Heart right ventricle (tissue), 16 donors: ENCODE measurements at regions not wholly inside any gene's neighbourhood (a gene's known extent, or its start where the extent isn't known, plus 50 kb on each side); places are given as distances from the start of the nearest gene placed in this dataset.

ENCODE experiments used
- ATAC-seq, 8 donors: fragments of 200-7000 bp; cut with Tn5 transposase; one replicate each; pipeline ENCODE4 v1.9.1; 2020; ENCODE audit warnings: mild to moderate bottlenecking in 8 of 8, moderate library complexity in 8 of 8, moderate number of reproducible peaks in 1 of 8
- DNase-seq, 2 donors: peaks; one replicate each; pipeline ENCODE4 v3.0.0-alpha.2; 2020
- H3K27ac ChIP-seq, 10 donors: fragments of 200-600 bp; sonication (generic) in 2 of 10; one replicate each; pipeline versions ENCODE4 v1.5.0 to v1.8.0; 2020 to 2022; ENCODE audit warnings: mild to moderate bottlenecking in 3 of 10
- H3K27me3 ChIP-seq, 7 donors: fragments of 200-600 bp; one replicate each; pipeline ENCODE4 v1.8.0; 2021 to 2022; ENCODE audit warnings: mild to moderate bottlenecking in 2 of 7
- H3K36me3 ChIP-seq, 9 donors: fragments of 200-600 bp; sonication (generic) in 1 of 9; one replicate each; pipeline versions ENCODE4 v1.5.0 to v1.8.0; 2020 to 2022; ENCODE audit warnings: mild to moderate bottlenecking in 2 of 9
- H3K4me1 ChIP-seq, 9 donors: fragments of 200-600 bp; sonication (generic) in 1 of 9; one replicate each; pipeline versions ENCODE4 v1.5.0 to v1.8.0; 2020 to 2022; ENCODE audit warnings: mild to moderate bottlenecking in 4 of 9
- H3K4me3 ChIP-seq, 10 donors: fragments of 200-600 bp; sonication (generic) in 2 of 10; one replicate each; pipeline versions ENCODE4 v1.5.0 to v1.8.0; 2020 to 2022; ENCODE audit warnings: mild to moderate bottlenecking in 7 of 10, moderate library complexity in 2 of 10
- H3K9me3 ChIP-seq, 11 donors: fragments of 200-600 bp in 10 of 11; sonication (generic) in 2 of 11; one replicate each; pipeline versions ENCODE4 v1.5.0 to v1.8.0; 2013 to 2022; ENCODE audit warnings: mild to moderate bottlenecking in 2 of 11, control low read depth in 1 of 11, moderate library complexity in 1 of 11
- CTCF ChIP-seq, 9 donors: fragments of 200-600 bp; sonication (generic) in 2 of 9; IDR thresholded peaks; one replicate each; pipeline versions ENCODE4 v1.5.0 to v1.8.0; 2021 to 2022; ENCODE audit warnings: antibody characterized with exemption in 9 of 9, mild to moderate bottlenecking in 5 of 9, moderate library complexity in 1 of 9
- WGBS, 2 donors: extraction: QIAGEN DNeasy Blood & Tissue Kit; methylation state at CpG; one replicate each; pipeline ENCODE4 v1.1.7; 2013; ENCODE audit warnings: inconsistent platforms in 1 of 2; 5-methylcytosine and 5-hydroxymethylcytosine counted together
- intact Hi-C, 10 donors: fragments of 100-400 bp; cut with DNase I; formaldehyde crosslinking; loops; one replicate each; pipeline versions ENCODE4 v1.11.1 to v1.14.2; 2022
- donor health status: Arrhythmogenic right ventricular cardiomyopathy.
- donor health status: ischemic (EF 13 %, LVEDD 7.1; RV severe dilation, severe dysfunction).
- donor health status: healthy with polysubstance abuse.
- donor health status: DM: no; HTN: yes; CAD: no.
- donor health status: DM: no; HTN: no; CAD: no.
- donor health status: ischemic (EF 25% LVEDD 6.9; RV normal size, moderate dysfunction).
- donor health status: ischemic (EF 25% LVEDD 5.7; RV mildly dilated, moderate dysfunction).
- donor health status: healthy.
- donor health status: DM: yes; HTN: yes; CAD: no.
- donor health status: Ischemic cardiomyopathy.
- donor health status: ischemic (EF 35%, LVEDD 5.7; RV mildly dilated, moderate dysfunction).
- donor health status: nonischemic (EF 11% LVEDD 7.7; RV severe dilation, severe dysfunction).
- donor health status: DM: yes; HTN: yes; CAD: no.
- donor health status: PGD.
- donor health status: ischemic (EF 29% LVEDD 5.4; RV normal size, mild dysfunction).
- donor health status: nonischemic (EF 23%, LVEDD 6.1; RV moderate dilation, normal function).

- DNase-seq (no peak), ATAC-seq (no peak)
- Histone ChIP-seq H3K4me1 (peaks cover 0 to 5% (median 0%) of the 10 kb centered on the region in 9 donors), H3K27ac (no peak overlapping the region), H3K4me3 (no peak overlapping the region), H3K9me3 (peaks cover 0 to 11% (median 0%) of the 10 kb centered on the region in 11 donors), H3K27me3 (no peaks in the 10 kb centered on the region), H3K36me3 (no peaks in the 10 kb centered on the region)
- TF ChIP-seq CTCF (IDR thresholded peaks at IDR 0.05): no peak
- intact Hi-C loops: no loop called here
- 89 to 91% methylated on average over 4 of the region's 4 CpGs for WGBS, 2 donors
These were observed 235.7 kb upstream of the KCNMB2 start for GRCh38 chr3:178300441-178300959.

- H3K4me3 ChIP-seq: no peak overlapping the region
- TF ChIP-seq CTCF (IDR thresholded peaks at IDR 0.05): no peak
- H3K4me1 ChIP-seq: no peaks in the 10 kb centered on the region
- H3K36me3 ChIP-seq: no peaks in the 10 kb centered on the region
- intact Hi-C loops: no loop called here
- H3K27me3 ChIP-seq: no peaks in the 10 kb centered on the region
- no peak overlapping the region for H3K27ac ChIP-seq
- WGBS, 2 donors: 76 to 83% methylated on average over 6 of the region's 6 CpGs
- DNase-seq (no peak), ATAC-seq (no peak)
- H3K9me3 ChIP-seq: peaks cover 0 to 11% (median 0%) of the 10 kb centered on the region in 11 donors
These were observed 233.0 kb upstream of the KCNMB2 start for GRCh38 chr3:178302966-178303930.

GRCh38 chr3:178304758-178305467 lies 231.3 kb upstream of the KCNMB2 start:
- no peaks in the 10 kb centered on the region for H3K27me3 ChIP-seq
- peaks cover 0 to 11% (median 0%) of the 10 kb centered on the region in 11 donors for H3K9me3 ChIP-seq
- no peak overlapping the region for H3K4me3 ChIP-seq
- 85 to 91% methylated on average over 1 of the region's 1 CpG for WGBS, 2 donors
- intact Hi-C loops: no loop called here
- ATAC-seq: no peak
- H3K27ac ChIP-seq: no peak overlapping the region
- no peaks in the 10 kb centered on the region for H3K36me3 ChIP-seq
- no peaks in the 10 kb centered on the region for H3K4me1 ChIP-seq
- DNase-seq: no peak
- TF ChIP-seq CTCF (IDR thresholded peaks at IDR 0.05): no peak

- DNase-seq (no peak), ATAC-seq (no peak)
- TF ChIP-seq CTCF (IDR thresholded peaks at IDR 0.05): no peak
- peaks cover 0 to 11% (median 0%) of the 10 kb centered on the region in 11 donors for H3K9me3 ChIP-seq
- no peak overlapping the region for H3K4me3 ChIP-seq
- H3K27ac ChIP-seq: no peak overlapping the region
- H3K36me3 ChIP-seq: no peaks in the 10 kb centered on the region
- intact Hi-C loops: no loop called here
- H3K4me1 ChIP-seq: no peaks in the 10 kb centered on the region
- 80 to 94% methylated on average over 3 of the region's 3 CpGs for WGBS, 2 donors
- no peaks in the 10 kb centered on the region for H3K27me3 ChIP-seq
These were observed 229.7 kb upstream of the KCNMB2 start for GRCh38 chr3:178306432-178307115.
